Lung (tissue), 11 donors: ENCODE measurements at regions not wholly inside any gene's neighbourhood (a gene's known extent, or its start where the extent isn't known, plus 50 kb on each side); places are given as distances from the start of the nearest gene placed in this dataset.

Experiments used
- ATAC-seq: fragments of 200-7000 bp; cut with Tn5 transposase; one replicate; pipeline ENCODE4 v1.9.1; 2020; ENCODE audit warnings: moderate number of reproducible peaks; ENCODE audit not compliant: insufficient read depth, low FRiP score
- DNase-seq, 3 donors: peaks; one replicate each; pipeline ENCODE4 v3.0.0-alpha.2; 2013 to 2017
- H3K27ac ChIP-seq, 2 donors: one replicate each; pipeline ENCODE4 v1.5.1; 2013; ENCODE audit warnings: mild to moderate bottlenecking in 2 of 2, moderate library complexity in 2 of 2, control low read depth in 1 of 2, inconsistent platforms in 1 of 2, low read depth in 1 of 2, low read length in 1 of 2
- H3K27me3 ChIP-seq, 3 donors: one replicate each; pipeline ENCODE4 v1.5.1; 2013; ENCODE audit warnings: low read length in 2 of 3; ENCODE audit not compliant: control insufficient read depth in 3 of 3, insufficient read depth in 3 of 3
- H3K36me3 ChIP-seq, 4 donors: one replicate each; pipeline ENCODE4 v1.5.1; 2013; ENCODE audit warnings: low read length in 4 of 4, mild to moderate bottlenecking in 1 of 4, moderate library complexity in 1 of 4; ENCODE audit not compliant: control insufficient read depth in 4 of 4, insufficient read depth in 4 of 4
- H3K4me1 ChIP-seq, 5 donors: one replicate each; pipeline ENCODE4 v1.5.1; 2013; ENCODE audit warnings: low read length in 5 of 5, mild to moderate bottlenecking in 2 of 5, moderate library complexity in 1 of 5; ENCODE audit not compliant: control insufficient read depth in 5 of 5, insufficient read depth in 5 of 5
- H3K4me3 ChIP-seq: one replicate; pipeline ENCODE4 v1.5.1; 2013; ENCODE audit warnings: mild to moderate bottlenecking, control low read depth, moderate library complexity
- H3K9ac ChIP-seq, 2 donors: one replicate each; pipeline ENCODE4 v1.5.1; 2013; ENCODE audit warnings: low read length in 2 of 2, control low read depth in 1 of 2; ENCODE audit not compliant: insufficient read depth in 1 of 2
- H3K9me3 ChIP-seq, 4 donors: one replicate each; pipeline ENCODE4 v1.5.1; 2013; ENCODE audit warnings: low read length in 3 of 4, mild to moderate bottlenecking in 1 of 4, moderate library complexity in 1 of 4; ENCODE audit not compliant: control insufficient read depth in 4 of 4, insufficient read depth in 3 of 4
- WGBS, 2 donors: extraction: QIAGEN DNeasy Blood & Tissue Kit; methylation state at CpG; one replicate each; pipeline ENCODE4 v1.1.7; 2013; 5-methylcytosine and 5-hydroxymethylcytosine counted together
- TF ChIP-seq, protein P1 (sequence below): IDR thresholded peaks from 2 replicates; pipeline ENCODE4 v1.5.1; 2012; ENCODE audit warnings: mild to moderate bottlenecking; ENCODE audit errors: control extremely low read depth, extremely low read depth
- donor health status: control.
- donor health status: control.
- donor health status: Bipolar disorder and iron deficiency.
- donor health status: healthy.
- donor health status: DM: yes; HTN: yes; CAD: no.

DNA sequence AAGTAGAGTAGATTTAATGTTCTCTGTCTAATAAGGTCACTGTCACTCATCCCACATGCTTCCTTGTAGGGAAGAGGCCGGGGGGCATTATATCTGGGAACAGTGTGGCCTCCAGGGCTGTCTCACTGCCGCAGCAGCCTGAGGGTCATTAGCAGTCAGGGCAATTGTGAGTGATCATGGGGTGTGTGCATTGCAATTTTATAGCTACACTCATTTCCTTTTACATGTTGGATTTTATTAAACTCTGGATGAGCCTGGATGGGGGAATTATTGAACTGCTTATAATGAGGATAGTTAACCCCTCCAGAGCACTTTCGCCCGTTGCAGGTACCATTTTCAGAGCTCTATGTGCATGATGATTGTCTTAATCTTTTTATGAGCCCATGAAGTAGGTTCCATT is 60.9 kb upstream of the DISP3 start:
- no peak for DNase-seq
- TF ChIP-seq, protein P1, sequence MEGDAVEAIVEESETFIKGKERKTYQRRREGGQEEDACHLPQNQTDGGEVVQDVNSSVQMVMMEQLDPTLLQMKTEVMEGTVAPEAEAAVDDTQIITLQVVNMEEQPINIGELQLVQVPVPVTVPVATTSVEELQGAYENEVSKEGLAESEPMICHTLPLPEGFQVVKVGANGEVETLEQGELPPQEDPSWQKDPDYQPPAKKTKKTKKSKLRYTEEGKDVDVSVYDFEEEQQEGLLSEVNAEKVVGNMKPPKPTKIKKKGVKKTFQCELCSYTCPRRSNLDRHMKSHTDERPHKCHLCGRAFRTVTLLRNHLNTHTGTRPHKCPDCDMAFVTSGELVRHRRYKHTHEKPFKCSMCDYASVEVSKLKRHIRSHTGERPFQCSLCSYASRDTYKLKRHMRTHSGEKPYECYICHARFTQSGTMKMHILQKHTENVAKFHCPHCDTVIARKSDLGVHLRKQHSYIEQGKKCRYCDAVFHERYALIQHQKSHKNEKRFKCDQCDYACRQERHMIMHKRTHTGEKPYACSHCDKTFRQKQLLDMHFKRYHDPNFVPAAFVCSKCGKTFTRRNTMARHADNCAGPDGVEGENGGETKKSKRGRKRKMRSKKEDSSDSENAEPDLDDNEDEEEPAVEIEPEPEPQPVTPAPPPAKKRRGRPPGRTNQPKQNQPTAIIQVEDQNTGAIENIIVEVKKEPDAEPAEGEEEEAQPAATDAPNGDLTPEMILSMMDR = no peak
- Histone ChIP-seq H3K4me3 (no peak overlapping the region), H3K9ac (no peak overlapping the region), H3K27ac (no peak overlapping the region), H3K9me3 (no peaks in the 10 kb centered on the region), H3K36me3 (no peaks in the 10 kb centered on the region), H3K27me3 (peaks cover 0 to 13% (median 2%) of the 10 kb centered on the region in 3 donors), H3K4me1 (peaks cover 0 to 2% (median 0%) of the 10 kb centered on the region in 5 donors)
- WGBS, 2 donors = 77 to 84% methylated on average over 4 of the region's 4 CpGs
- no peak for ATAC-seq

DNA sequence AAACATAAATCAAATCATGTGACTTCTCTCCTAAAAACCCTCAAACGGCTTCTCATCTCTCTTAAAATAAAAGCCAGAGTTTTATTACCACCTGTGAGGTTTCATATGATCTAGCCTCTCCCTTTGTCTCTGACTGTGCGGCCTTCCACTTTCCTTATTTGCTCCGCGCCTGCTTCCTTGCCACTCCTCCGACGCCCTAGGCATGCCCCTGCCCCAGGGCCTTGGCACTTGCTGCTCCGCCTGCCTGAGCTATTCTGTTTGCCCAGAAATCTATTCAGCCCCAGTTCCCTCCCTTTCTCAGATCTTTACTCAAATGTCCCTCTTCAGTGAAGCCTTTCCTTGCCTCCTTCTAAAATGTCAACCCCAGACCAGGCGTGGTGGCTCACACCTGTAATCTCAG is 57.5 kb upstream of the DISP3 start:
- TF ChIP-seq, protein P1 = no peak
- Histone ChIP-seq H3K4me3 (no peak overlapping the region), H3K9ac (no peak overlapping the region), H3K27me3 (peaks cover 0 to 4% (median 2%) of the 10 kb centered on the region in 3 donors), H3K36me3 (no peaks in the 10 kb centered on the region), H3K4me1 (peaks cover 0 to 2% (median 0%) of the 10 kb centered on the region in 5 donors), H3K9me3 (no peaks in the 10 kb centered on the region), H3K27ac (no peak overlapping the region)
- 82 to 90% methylated on average over 8 of the region's 8 CpGs for WGBS, 2 donors
- DNase-seq (no peak), ATAC-seq (no peak)

DNA sequence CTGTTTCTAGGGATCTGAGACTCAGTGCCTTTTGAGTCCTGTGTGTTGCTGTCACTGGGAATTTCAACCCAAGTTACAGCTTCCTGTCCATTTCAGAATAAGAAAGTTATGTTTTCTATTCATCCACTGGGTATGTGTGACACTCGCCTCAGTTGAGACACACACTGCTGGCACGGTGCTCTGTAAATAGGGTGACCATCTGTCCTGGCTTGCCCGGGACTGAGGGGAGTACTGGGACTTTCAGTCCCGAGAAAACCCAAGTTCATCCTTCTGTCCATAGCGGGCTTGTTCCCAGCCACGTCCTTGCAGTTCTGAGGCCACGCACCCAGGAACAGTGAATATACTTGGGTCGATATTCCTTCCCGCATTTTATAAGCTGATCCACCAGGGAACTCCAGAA is 56.3 kb upstream of the DISP3 start:
- 76% methylated on average over 9 of the region's 9 CpGs for WGBS, 2 donors
- H3K4me3 ChIP-seq = no peak overlapping the region
- H3K9me3 ChIP-seq = no peaks in the 10 kb centered on the region
- no peaks in the 10 kb centered on the region for H3K36me3 ChIP-seq
- H3K4me1 ChIP-seq = no peaks in the 10 kb centered on the region
- TF ChIP-seq, protein P1 = no peak
- peaks cover 0 to 4% (median 2%) of the 10 kb centered on the region in 3 donors for H3K27me3 ChIP-seq
- H3K27ac ChIP-seq = no peak overlapping the region
- ATAC-seq = no peak
- no peak overlapping the region for H3K9ac ChIP-seq
- no peak for DNase-seq

DNA sequence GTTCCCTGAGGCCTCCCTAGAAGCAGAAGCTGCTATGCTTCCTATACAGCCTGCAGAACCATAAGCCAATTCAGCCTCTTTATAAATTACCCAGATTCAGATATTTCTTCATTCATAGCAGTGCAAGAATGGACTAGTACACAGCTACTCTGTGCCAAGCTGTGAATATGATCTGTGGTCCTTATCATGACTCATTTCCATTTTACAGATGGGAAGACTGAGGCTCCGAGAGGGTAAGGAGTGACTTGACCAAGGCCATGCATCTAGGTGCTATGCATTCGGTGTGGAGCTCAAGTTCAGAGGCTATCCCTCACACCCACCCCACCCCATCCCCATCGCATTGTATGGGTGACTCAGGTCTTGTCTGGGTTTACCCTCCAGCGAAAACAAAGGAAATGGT is 52.3 kb upstream of the DISP3 start:
- TF ChIP-seq, protein P1 = no peak
- Histone ChIP-seq H3K4me3 (no peak overlapping the region), H3K9me3 (no peaks in the 10 kb centered on the region), H3K27me3 (peaks cover 0 to 4% (median 0%) of the 10 kb centered on the region in 3 donors), H3K36me3 (no peaks in the 10 kb centered on the region), H3K9ac (no peak overlapping the region), H3K27ac (no peak overlapping the region), H3K4me1 (no peaks in the 10 kb centered on the region)
- ATAC-seq (no peak), DNase-seq (no peak)
- WGBS, 2 donors = 86 to 96% methylated on average over 4 of the region's 4 CpGs
